Kidney (tissue), 13 donors: ENCODE measurements at regions not wholly inside any gene's neighbourhood (a gene's known extent, or its start where the extent isn't known, plus 50 kb on each side); places are given as distances from the start of the nearest gene placed in this dataset.

Experiments
- DNase-seq, 5 donors: peaks; one replicate each; pipeline ENCODE4 v3.0.0-alpha.2; 2013 to 2020
- FAIRE-seq: peaks from 2 replicates; lab custom pipeline; 2012; peaks lifted over from hg19 to GRCh38; lab: Jason Lieb, UNC
- H3K27ac ChIP-seq, 2 donors: one replicate each; pipeline ENCODE4 v1.7.0; 2013; ENCODE audit warnings: low read depth in 2 of 2, low read length in 2 of 2, inconsistent platforms in 1 of 2
- H3K27me3 ChIP-seq: one replicate; pipeline ENCODE4 v1.7.1; 2013; ENCODE audit warnings: low read length, inconsistent platforms; ENCODE audit not compliant: control insufficient read depth, insufficient read depth
- H3K36me3 ChIP-seq, 3 donors: one replicate each; pipeline versions ENCODE4 v1.7.0 to v1.7.1; 2013; ENCODE audit warnings: low read length in 3 of 3, control low read depth in 1 of 3, inconsistent platforms in 1 of 3; ENCODE audit not compliant: insufficient read depth in 3 of 3, control insufficient read depth in 2 of 3
- H3K4me1 ChIP-seq, 3 donors: one replicate each; pipeline versions ENCODE4 v1.7.0 to v1.7.1; 2013; ENCODE audit warnings: low read length in 3 of 3, inconsistent platforms in 1 of 3, low read depth in 1 of 3; ENCODE audit not compliant: control insufficient read depth in 2 of 3, insufficient read depth in 2 of 3
- H3K4me3 ChIP-seq, 3 donors: one replicate each; pipeline versions ENCODE4 v1.7.0 to v1.8.1; 2013; ENCODE audit warnings: low read length in 3 of 3, control low read depth in 1 of 3, inconsistent platforms in 1 of 3
- H3K9ac ChIP-seq, 3 donors: one replicate each; pipeline versions ENCODE4 v1.7.0 to v1.7.1; 2013; ENCODE audit warnings: low read length in 3 of 3, control low read depth in 1 of 3, inconsistent platforms in 1 of 3
- H3K9me3 ChIP-seq, 3 donors: one replicate each; pipeline versions ENCODE4 v1.7.0 to v1.7.1; 2013; ENCODE audit warnings: low read length in 3 of 3, control low read depth in 1 of 3, inconsistent platforms in 1 of 3; ENCODE audit not compliant: control insufficient read depth in 2 of 3, insufficient read depth in 1 of 3
- intact Hi-C: fragments of 100-400 bp; cut with DNase I; formaldehyde crosslinking; loops from one replicate; pipeline ENCODE4 v1.11.1; 2022
- TF ChIP-seq, protein P1 (sequence below): IDR thresholded peaks from 3 replicates; pipeline ENCODE4 v1.5.1; 2012; ENCODE audit warnings: mild to moderate bottlenecking, moderate library complexity, borderline replicate concordance; ENCODE audit not compliant: insufficient read depth; ENCODE audit errors: extremely low read depth
- donor health status: control.
- donor health status: control.
- donor health status: control.
- donor health status: control.
- donor health status: control.
- donor health status: DM: yes; HTN: yes; CAD: no.
- donor health status: Normal renal cell carcinoma (clear cell type).

DNA sequence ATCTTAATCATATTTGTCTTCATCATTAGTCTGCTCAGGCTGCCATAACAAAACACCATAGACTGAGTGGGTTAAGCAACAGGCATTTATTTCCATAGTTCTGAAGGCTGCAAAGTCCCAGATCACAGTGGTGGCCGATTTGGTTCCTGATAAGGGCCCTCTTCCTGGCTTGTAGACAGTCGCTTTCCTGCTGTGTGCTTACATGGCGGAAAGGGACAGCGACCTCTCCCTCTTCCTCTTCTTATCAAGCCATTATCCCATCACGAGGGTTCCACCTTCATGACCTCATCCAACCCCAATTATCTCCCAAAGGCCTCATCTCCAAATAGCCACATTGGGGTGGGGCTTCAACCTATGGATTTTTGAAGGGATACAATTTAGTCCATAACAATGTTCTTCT, 84.0 kb downstream of the LYZL1 start:
- FAIRE-seq (no peak), DNase-seq (no peak)
- Histone ChIP-seq H3K36me3 (no peaks in the 10 kb centered on the region), H3K27ac (no peak overlapping the region), H3K9ac (no peak overlapping the region), H3K4me3 (no peak overlapping the region), H3K27me3 (no peaks in the 10 kb centered on the region), H3K9me3 (no peaks in the 10 kb centered on the region), H3K4me1 (peaks cover 0 to 6% (median 0%) of the 10 kb centered on the region in 3 donors)
- intact Hi-C loops, result no loop called here
- TF ChIP-seq, protein P1, sequence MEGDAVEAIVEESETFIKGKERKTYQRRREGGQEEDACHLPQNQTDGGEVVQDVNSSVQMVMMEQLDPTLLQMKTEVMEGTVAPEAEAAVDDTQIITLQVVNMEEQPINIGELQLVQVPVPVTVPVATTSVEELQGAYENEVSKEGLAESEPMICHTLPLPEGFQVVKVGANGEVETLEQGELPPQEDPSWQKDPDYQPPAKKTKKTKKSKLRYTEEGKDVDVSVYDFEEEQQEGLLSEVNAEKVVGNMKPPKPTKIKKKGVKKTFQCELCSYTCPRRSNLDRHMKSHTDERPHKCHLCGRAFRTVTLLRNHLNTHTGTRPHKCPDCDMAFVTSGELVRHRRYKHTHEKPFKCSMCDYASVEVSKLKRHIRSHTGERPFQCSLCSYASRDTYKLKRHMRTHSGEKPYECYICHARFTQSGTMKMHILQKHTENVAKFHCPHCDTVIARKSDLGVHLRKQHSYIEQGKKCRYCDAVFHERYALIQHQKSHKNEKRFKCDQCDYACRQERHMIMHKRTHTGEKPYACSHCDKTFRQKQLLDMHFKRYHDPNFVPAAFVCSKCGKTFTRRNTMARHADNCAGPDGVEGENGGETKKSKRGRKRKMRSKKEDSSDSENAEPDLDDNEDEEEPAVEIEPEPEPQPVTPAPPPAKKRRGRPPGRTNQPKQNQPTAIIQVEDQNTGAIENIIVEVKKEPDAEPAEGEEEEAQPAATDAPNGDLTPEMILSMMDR, result no peak

DNA sequence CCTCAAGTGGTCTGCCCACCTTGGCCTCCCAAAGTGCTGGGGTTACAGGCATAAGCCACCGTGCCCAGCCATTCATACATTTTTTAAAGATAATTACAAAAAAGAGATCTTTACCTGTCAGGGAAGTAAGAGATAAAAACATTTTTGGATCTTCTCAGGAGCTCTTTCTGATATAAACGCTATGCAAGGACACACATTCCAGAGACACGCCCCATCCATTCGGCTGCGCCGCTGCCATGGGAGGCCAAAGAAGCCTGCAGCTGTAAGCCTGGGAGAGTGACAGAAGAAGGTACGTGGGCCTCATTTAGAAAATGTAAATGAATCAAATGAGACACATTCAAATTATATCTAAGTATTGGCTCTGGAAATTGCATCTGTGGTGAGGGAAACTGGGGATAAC, 85.3 kb downstream of the LYZL1 start:
- FAIRE-seq (no peak), DNase-seq (no peak)
- TF ChIP-seq, protein P1, result no peak
- Histone ChIP-seq H3K4me1 (peaks cover 0 to 6% (median 0%) of the 10 kb centered on the region in 3 donors), H3K36me3 (no peaks in the 10 kb centered on the region), H3K9ac (no peak overlapping the region), H3K9me3 (no peaks in the 10 kb centered on the region), H3K4me3 (no peak overlapping the region), H3K27me3 (no peaks in the 10 kb centered on the region), H3K27ac (no peak overlapping the region)
- intact Hi-C loops, result no loop called here

DNA sequence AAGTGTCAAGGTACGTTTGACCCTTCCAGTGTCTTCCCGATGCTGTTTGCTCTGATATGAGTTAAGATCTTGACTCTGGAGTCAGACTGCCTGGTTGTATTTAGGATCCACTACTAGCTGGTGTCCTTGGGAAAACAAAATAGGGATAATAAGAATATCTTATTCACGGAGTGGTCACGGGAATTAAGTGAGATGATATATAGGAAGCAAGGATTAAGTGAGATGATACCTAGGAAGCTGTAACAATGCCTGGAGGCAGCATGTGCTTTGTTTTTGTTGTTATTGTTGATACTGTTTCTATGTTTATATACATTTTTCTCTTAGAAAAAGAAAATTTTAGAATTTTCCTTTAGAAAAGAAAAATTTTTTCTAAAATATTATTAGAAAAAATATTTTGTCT, 87.0 kb downstream of the LYZL1 start:
- no peak overlapping the region for H3K4me3 ChIP-seq
- TF ChIP-seq, protein P1, result no peak
- H3K9ac ChIP-seq, result no peak overlapping the region
- DNase-seq, result no peak
- H3K27me3 ChIP-seq, result no peaks in the 10 kb centered on the region
- no peaks in the 10 kb centered on the region for H3K36me3 ChIP-seq
- no peaks in the 10 kb centered on the region for H3K9me3 ChIP-seq
- FAIRE-seq, result peak; percentile 73
- H3K4me1 ChIP-seq, result peaks cover 0 to 6% (median 0%) of the 10 kb centered on the region in 3 donors
- H3K27ac ChIP-seq, result no peak overlapping the region
- intact Hi-C loops, result no loop called here

DNA sequence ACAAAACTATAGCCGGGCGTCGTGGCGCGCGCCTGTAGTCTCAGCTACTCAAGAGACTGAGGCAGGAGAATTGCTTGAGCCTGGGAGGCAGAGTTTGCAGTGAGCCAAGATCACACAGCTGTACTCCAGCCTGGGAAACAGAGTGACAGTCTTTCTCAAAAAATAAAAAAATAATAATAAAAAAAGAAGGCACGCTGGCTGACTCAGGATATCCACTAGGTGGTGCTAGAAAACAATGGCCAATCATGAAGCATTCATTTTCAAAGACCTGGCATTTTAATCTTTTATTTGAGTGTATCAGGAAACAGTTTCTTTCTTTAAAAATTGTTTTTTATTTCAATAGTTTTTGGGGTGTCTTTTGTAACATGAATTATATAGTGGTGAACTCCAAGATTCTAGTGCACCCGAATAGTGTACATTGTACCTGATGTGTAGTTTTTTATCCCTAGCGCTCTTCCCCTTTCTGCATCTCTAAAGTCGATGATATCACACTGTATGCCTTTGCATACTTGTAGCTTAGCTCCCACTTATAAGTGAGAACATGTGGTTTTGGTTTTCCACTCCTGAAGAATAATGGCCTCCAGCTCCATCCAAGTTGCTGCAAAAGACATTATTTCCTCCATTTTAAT, 88.6 kb downstream of the LYZL1 start:
- peak in 1 of 5 donors; percentile 55 for DNase-seq
- no peak overlapping the region for H3K4me3 ChIP-seq

More for the DNA sequence above, 88.6 kb downstream of the LYZL1 start:
- TF ChIP-seq, protein P1, result peak; percentile 57
- peak; percentile 68 for FAIRE-seq
- Histone ChIP-seq H3K36me3 (no peaks in the 10 kb centered on the region), H3K27ac (no peak overlapping the region), H3K4me1 (peaks cover 0 to 6% (median 0%) of the 10 kb centered on the region in 3 donors), H3K9me3 (no peaks in the 10 kb centered on the region), H3K9ac (no peak overlapping the region), H3K27me3 (no peaks in the 10 kb centered on the region)
- intact Hi-C loops, result no loop called here
